Activated naive CD8-positive, alpha-beta T cell treated with anti-CD3 and anti-CD28 coated beads for 36 hours (primary cell): ENCODE measurements at regions not wholly inside any gene's neighbourhood (a gene's known extent, or its start where the extent isn't known, plus 50 kb on each side); places are given as distances from the start of the nearest gene placed in this dataset.

Experiments used
- DNase-seq: peaks from one replicate; pipeline ENCODE4 v3.0.0; 2021
- H3K27ac Mint-ChIP-seq: one replicate; pipeline ENCODE4 v1.8.0; 2022; ENCODE audit warnings: mild to moderate bottlenecking, moderate library complexity, mixed read lengths
- H3K27me3 Mint-ChIP-seq: one replicate; pipeline ENCODE4 v1.8.0; 2022; ENCODE audit warnings: mild to moderate bottlenecking, mixed read lengths
- H3K36me3 Mint-ChIP-seq: one replicate; pipeline ENCODE4 v1.8.0; 2021; ENCODE audit warnings: mild to moderate bottlenecking, mixed read lengths
- H3K4me1 Mint-ChIP-seq: one replicate; pipeline ENCODE4 v1.8.0; 2021; ENCODE audit warnings: mixed read lengths
- H3K4me3 Mint-ChIP-seq: one replicate; pipeline ENCODE4 v1.8.0; 2022; ENCODE audit warnings: mild to moderate bottlenecking, moderate library complexity, mixed read lengths
- H3K9me3 Mint-ChIP-seq: one replicate; pipeline ENCODE4 v1.8.0; 2022; ENCODE audit warnings: mixed read lengths

GRCh38 chr11:39221550-39222138 is 2237.8 kb downstream of the LRRC4C start:
- H3K36me3 Mint-ChIP-seq = no peaks in the 10 kb centered on the region
- H3K27ac Mint-ChIP-seq = no peak overlapping the region
- no peak overlapping the region for H3K4me3 Mint-ChIP-seq
- no peak for DNase-seq
- no peaks in the 10 kb centered on the region for H3K27me3 Mint-ChIP-seq
- no peaks in the 10 kb centered on the region for H3K4me1 Mint-ChIP-seq
- H3K9me3 Mint-ChIP-seq = peaks cover 7% of the 10 kb centered on the region

- no peak for DNase-seq
- Mint-ChIP-seq H3K9me3 (peaks cover 10% of the 10 kb centered on the region), H3K4me1 (no peaks in the 10 kb centered on the region), H3K36me3 (no peaks in the 10 kb centered on the region), H3K27me3 (no peaks in the 10 kb centered on the region), H3K27ac (no peak overlapping the region), H3K4me3 (no peak overlapping the region)
These were observed 2238.8 kb downstream of the LRRC4C start for GRCh38 chr11:39220501-39221230.

- no peak for DNase-seq
- Mint-ChIP-seq H3K27me3 (no peaks in the 10 kb centered on the region), H3K4me3 (no peak overlapping the region), H3K27ac (no peak overlapping the region), H3K36me3 (no peaks in the 10 kb centered on the region), H3K4me1 (no peaks in the 10 kb centered on the region), H3K9me3 (peaks cover 11% of the 10 kb centered on the region)
These were observed 2239.4 kb downstream of the LRRC4C start for GRCh38 chr11:39220069-39220468.

GRCh38 chr11:39209981-39210380 is 2249.5 kb downstream of the LRRC4C start:
- Mint-ChIP-seq H3K4me3 (no peak overlapping the region), H3K36me3 (no peaks in the 10 kb centered on the region), H3K4me1 (no peaks in the 10 kb centered on the region), H3K9me3 (peaks cover 3% of the 10 kb centered on the region), H3K27ac (no peak overlapping the region), H3K27me3 (no peaks in the 10 kb centered on the region)
- DNase-seq = no peak

GRCh38 chr11:39205236-39205995 is 2254.0 kb downstream of the LRRC4C start:
- Mint-ChIP-seq H3K27me3 (no peaks in the 10 kb centered on the region), H3K27ac (no peak overlapping the region), H3K36me3 (no peaks in the 10 kb centered on the region), H3K9me3 (peaks cover 2% of the 10 kb centered on the region), H3K4me1 (no peaks in the 10 kb centered on the region), H3K4me3 (no peak overlapping the region)
- DNase-seq = no peak

- peak; percentile 1 for DNase-seq
- no peak overlapping the region for H3K27ac Mint-ChIP-seq
- H3K9me3 Mint-ChIP-seq = peaks cover 3% of the 10 kb centered on the region
- no peak overlapping the region for H3K4me3 Mint-ChIP-seq
- no peaks in the 10 kb centered on the region for H3K27me3 Mint-ChIP-seq
- H3K4me1 Mint-ChIP-seq = no peaks in the 10 kb centered on the region
- H3K36me3 Mint-ChIP-seq = no peaks in the 10 kb centered on the region
These were observed 2266.8 kb downstream of the LRRC4C start for GRCh38 chr11:39192671-39193070.

GRCh38 chr11:39190751-39191150 is 2268.7 kb downstream of the LRRC4C start:
- Mint-ChIP-seq H3K36me3 (no peaks in the 10 kb centered on the region), H3K9me3 (peaks cover 3% of the 10 kb centered on the region), H3K4me1 (no peaks in the 10 kb centered on the region), H3K27me3 (no peaks in the 10 kb centered on the region), H3K4me3 (no peak overlapping the region), H3K27ac (no peak overlapping the region)
- DNase-seq = no peak

- H3K4me1 Mint-ChIP-seq = no peaks in the 10 kb centered on the region
- H3K27ac Mint-ChIP-seq = no peak overlapping the region
- no peak overlapping the region for H3K4me3 Mint-ChIP-seq
- H3K36me3 Mint-ChIP-seq = no peaks in the 10 kb centered on the region
- no peaks in the 10 kb centered on the region for H3K27me3 Mint-ChIP-seq
- peaks cover 2% of the 10 kb centered on the region for H3K9me3 Mint-ChIP-seq
- no peak for DNase-seq
These were observed 2281.8 kb downstream of the LRRC4C start for GRCh38 chr11:39177678-39178077.

- no peaks in the 10 kb centered on the region for H3K27me3 Mint-ChIP-seq
- peaks cover 2% of the 10 kb centered on the region for H3K9me3 Mint-ChIP-seq
These were observed 2284.5 kb downstream of the LRRC4C start for GRCh38 chr11:39174965-39175364.

GRCh38 chr11:39174196-39174595 is 2285.3 kb downstream of the LRRC4C start:
- DNase-seq = no peak
- Mint-ChIP-seq H3K27ac (no peak overlapping the region), H3K4me3 (no peak overlapping the region), H3K9me3 (peaks cover 2% of the 10 kb centered on the region), H3K27me3 (no peaks in the 10 kb centered on the region), H3K4me1 (no peaks in the 10 kb centered on the region), H3K36me3 (no peaks in the 10 kb centered on the region)

More at GRCh38 chr11:39174965-39175364, 2284.5 kb downstream of the LRRC4C start:
- Mint-ChIP-seq H3K36me3 (no peaks in the 10 kb centered on the region), H3K27ac (no peak overlapping the region), H3K4me1 (no peaks in the 10 kb centered on the region), H3K4me3 (no peak overlapping the region)
- no peak for DNase-seq

- Mint-ChIP-seq H3K27ac (no peak overlapping the region), H3K27me3 (no peaks in the 10 kb centered on the region), H3K4me1 (no peaks in the 10 kb centered on the region), H3K9me3 (peaks cover 2% of the 10 kb centered on the region), H3K4me3 (no peak overlapping the region), H3K36me3 (no peaks in the 10 kb centered on the region)
- DNase-seq = no peak
These were observed 2294.4 kb downstream of the LRRC4C start for GRCh38 chr11:39165021-39165420.

- H3K4me3 Mint-ChIP-seq = no peak overlapping the region
- H3K27me3 Mint-ChIP-seq = no peaks in the 10 kb centered on the region
- no peaks in the 10 kb centered on the region for H3K36me3 Mint-ChIP-seq
- peaks cover 7% of the 10 kb centered on the region for H3K9me3 Mint-ChIP-seq
- no peaks in the 10 kb centered on the region for H3K4me1 Mint-ChIP-seq
- no peak overlapping the region for H3K27ac Mint-ChIP-seq
- no peak for DNase-seq
These were observed 2310.2 kb downstream of the LRRC4C start for GRCh38 chr11:39149214-39149613.

- Mint-ChIP-seq H3K4me3 (no peak overlapping the region), H3K9me3 (peaks cover 3% of the 10 kb centered on the region), H3K36me3 (no peaks in the 10 kb centered on the region), H3K27me3 (no peaks in the 10 kb centered on the region), H3K4me1 (no peaks in the 10 kb centered on the region), H3K27ac (no peak overlapping the region)
- DNase-seq = no peak
These were observed 2314.1 kb downstream of the LRRC4C start for GRCh38 chr11:39145346-39145745.

- Mint-ChIP-seq H3K27me3 (no peaks in the 10 kb centered on the region), H3K27ac (no peak overlapping the region), H3K4me3 (no peak overlapping the region), H3K36me3 (no peaks in the 10 kb centered on the region), H3K4me1 (no peaks in the 10 kb centered on the region), H3K9me3 (peaks cover 1% of the 10 kb centered on the region)
- no peak for DNase-seq
These were observed 2314.9 kb downstream of the LRRC4C start for GRCh38 chr11:39144351-39145130.

GRCh38 chr11:39139581-39139980 is 2319.9 kb downstream of the LRRC4C start:
- no peaks in the 10 kb centered on the region for H3K36me3 Mint-ChIP-seq
- no peaks in the 10 kb centered on the region for H3K27me3 Mint-ChIP-seq
- no peaks in the 10 kb centered on the region for H3K4me1 Mint-ChIP-seq
- no peak overlapping the region for H3K4me3 Mint-ChIP-seq
- no peak for DNase-seq
- H3K27ac Mint-ChIP-seq = no peak overlapping the region
- peaks cover 5% of the 10 kb centered on the region for H3K9me3 Mint-ChIP-seq
